ENCODE measurements at regions not wholly inside any gene's neighbourhood (a gene's known extent, or its start where the extent isn't known, plus 50 kb on each side); places are given as distances from the start of the nearest gene placed in this dataset.

DNA sequence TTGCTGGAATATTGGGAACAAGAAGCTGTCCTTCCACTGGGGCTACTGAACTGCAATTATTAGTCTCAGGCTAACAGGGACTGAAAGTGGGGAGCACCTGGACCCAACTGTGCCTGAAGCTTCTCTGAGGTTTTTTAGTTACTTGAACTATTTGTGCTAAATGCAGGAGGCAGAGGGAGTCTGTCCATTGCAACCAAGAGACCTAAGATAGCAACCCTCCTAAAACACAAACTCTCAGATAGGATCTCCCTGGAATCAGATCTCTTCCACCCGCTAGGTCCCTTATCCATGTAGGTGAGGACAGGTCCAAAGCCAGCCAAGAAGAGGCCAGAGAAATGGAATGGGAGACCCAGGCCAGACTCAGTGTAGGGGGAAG, 58.1 kb downstream of the NCOR2 start:
- TF ChIP-seq CTCF (IDR thresholded peaks at IDR 0.05 in 8 of 11, conservative IDR thresholded peaks at IDR 0.05 in 3 of 11) (no peak), POLR2A (IDR thresholded peaks at IDR 0.05) (no peak), POLR2AphosphoS5 (IDR thresholded peaks at IDR 0.05) (no peak)
